ENCODE measurements at regions not wholly inside any gene's neighbourhood (a gene's known extent, or its start where the extent isn't known, plus 50 kb on each side); places are given as distances from the start of the nearest gene placed in this dataset.

DNA sequence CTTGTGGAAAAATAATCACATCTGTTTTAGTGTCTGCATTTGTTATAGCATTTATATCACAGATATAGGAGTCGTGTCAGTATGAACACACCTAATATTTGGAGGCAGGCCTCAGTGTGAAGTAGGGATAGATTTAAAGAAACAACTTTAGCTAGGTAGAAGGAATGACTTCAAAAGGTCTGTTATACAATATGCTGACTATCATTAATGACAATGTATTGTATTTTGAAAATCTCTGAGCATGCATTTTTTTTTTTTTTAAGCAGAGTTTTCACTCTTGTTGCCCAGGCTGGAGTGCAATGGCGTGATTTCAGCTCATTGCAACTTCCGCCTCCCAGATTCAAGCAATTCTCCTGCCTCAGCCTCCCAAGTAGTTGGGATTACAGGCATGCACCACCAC lies 248.3 kb downstream of the EN1 start:
- Histone ChIP-seq H3K27ac (no peak overlapping the region), H3K27me3 (no peaks in the 10 kb centered on the region), H4K20me1 (no peaks in the 10 kb centered on the region), H3K9ac (no peak overlapping the region), H3K36me3 (no peaks in the 10 kb centered on the region; a peak in 1 of 22 replicates), H3K4me2 (no peak overlapping the region), H3K4me1 (no peaks in the 10 kb centered on the region), H3K9me3 (replicated peaks in 1 of 11) (peaks cover 31 to 53% (median 36%) of the 10 kb centered on the region in 11 experiments), H3K4me3 (no peak overlapping the region)
- no peak for TF ChIP-seq Cebpa-rat (IDR thresholded peaks at IDR 0.05)

DNA sequence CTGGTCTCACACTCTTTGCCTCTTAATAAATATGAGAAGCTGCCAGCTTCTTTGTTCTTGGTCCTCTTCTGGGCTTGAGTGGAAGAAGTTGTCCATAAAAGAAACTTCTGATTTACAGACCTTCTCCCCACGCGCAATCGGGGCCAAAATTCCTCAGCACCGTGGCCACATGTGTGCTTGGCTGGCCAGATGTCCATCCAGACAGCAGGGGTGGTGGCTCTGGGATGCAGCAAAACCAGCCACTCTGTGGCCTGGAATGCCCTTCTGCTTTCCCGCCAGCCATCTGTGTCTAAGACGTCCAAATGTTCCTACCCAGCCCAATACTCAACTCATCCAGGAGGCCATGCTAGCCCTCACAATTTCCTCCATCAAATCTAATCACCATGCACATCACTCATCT lies 250.8 kb downstream of the EN1 start:
- H3K27me3 ChIP-seq = no peaks in the 10 kb centered on the region
- no peak overlapping the region for H3K4me2 ChIP-seq
- peaks cover 26 to 46% (median 32%) of the 10 kb centered on the region in 11 experiments for H3K9me3 ChIP-seq (replicated peaks in 1 of 11)
- H3K36me3 ChIP-seq = no peaks in the 10 kb centered on the region; a peak in 1 of 22 replicates
- no peak overlapping the region for H3K9ac ChIP-seq
- no peak overlapping the region for H3K27ac ChIP-seq
- H3K4me3 ChIP-seq = no peak overlapping the region
- peaks cover 0 to 3% (median 0%) of the 10 kb centered on the region in 10 experiments; a peak in 1 of 20 replicates for H3K4me1 ChIP-seq
- TF ChIP-seq Cebpa-rat (IDR thresholded peaks at IDR 0.05) = no peak
- no peaks in the 10 kb centered on the region for H4K20me1 ChIP-seq

DNA sequence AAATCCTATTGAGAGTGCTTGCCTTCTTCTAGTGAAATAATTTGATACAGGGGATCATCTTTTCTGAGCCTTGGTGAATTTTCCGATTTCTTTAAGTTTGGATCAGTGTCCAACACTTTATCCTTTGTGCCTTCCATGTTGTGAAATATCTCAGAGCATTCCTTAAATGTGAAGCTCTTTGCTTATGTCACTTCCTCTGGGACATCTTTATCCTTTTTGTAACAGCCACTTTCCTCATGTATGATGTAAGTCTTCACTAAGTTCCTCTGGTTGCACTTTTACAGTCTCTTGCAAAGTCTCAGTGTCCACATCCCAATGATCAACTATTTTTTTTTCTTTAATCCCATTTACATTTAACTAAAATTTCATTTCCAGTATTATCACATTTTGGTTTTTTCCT lies 254.2 kb downstream of the EN1 start:
- no peaks in the 10 kb centered on the region; a peak in 1 of 22 replicates for H3K36me3 ChIP-seq
- no peak overlapping the region for H3K9ac ChIP-seq
- peaks cover 0 to 3% (median 0%) of the 10 kb centered on the region in 10 experiments; a peak in 1 of 20 replicates for H3K4me1 ChIP-seq
- H3K4me2 ChIP-seq = no peak overlapping the region
- TF ChIP-seq Cebpa-rat (IDR thresholded peaks at IDR 0.05) = no peak
- no peak overlapping the region for H3K27ac ChIP-seq
- H4K20me1 ChIP-seq = no peaks in the 10 kb centered on the region
- no peaks in the 10 kb centered on the region for H3K27me3 ChIP-seq
- H3K4me3 ChIP-seq = no peak overlapping the region
- peaks cover 15 to 26% (median 20%) of the 10 kb centered on the region in 11 experiments for H3K9me3 ChIP-seq (replicated peaks in 1 of 11)

DNA sequence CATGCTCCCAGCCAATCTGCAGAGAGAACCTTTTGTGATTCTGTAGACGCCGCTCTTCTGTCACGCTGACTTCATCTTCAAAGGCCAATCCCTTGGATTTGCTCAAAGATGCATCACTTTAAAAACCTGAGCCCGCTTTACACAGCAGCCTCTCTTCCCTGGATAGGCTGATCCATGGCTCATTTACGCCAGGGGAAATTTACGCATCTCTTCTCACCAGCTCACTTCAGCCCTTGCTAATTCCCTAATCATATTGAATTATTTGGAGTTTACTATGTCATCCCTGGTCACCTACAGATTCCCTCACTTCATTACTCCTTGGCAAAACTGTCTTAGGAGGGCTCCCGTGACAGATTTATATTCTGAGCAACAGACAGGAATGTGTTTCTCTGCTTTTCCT lies 256.2 kb downstream of the EN1 start:
- no peak for TF ChIP-seq Cebpa-rat (IDR thresholded peaks at IDR 0.05)
- Histone ChIP-seq H3K27me3 (no peaks in the 10 kb centered on the region), H3K36me3 (no peaks in the 10 kb centered on the region), H3K27ac (no peak overlapping the region), H3K9me3 (replicated peaks in 1 of 11) (peaks cover 0 to 6% (median 0%) of the 10 kb centered on the region in 11 experiments; a peak in 5 of 22 replicates), H4K20me1 (no peaks in the 10 kb centered on the region), H3K4me3 (no peak overlapping the region), H3K4me2 (no peak overlapping the region), H3K4me1 (peaks cover 0 to 3% (median 0%) of the 10 kb centered on the region in 10 experiments; a peak in 1 of 20 replicates), H3K9ac (no peak overlapping the region)

DNA sequence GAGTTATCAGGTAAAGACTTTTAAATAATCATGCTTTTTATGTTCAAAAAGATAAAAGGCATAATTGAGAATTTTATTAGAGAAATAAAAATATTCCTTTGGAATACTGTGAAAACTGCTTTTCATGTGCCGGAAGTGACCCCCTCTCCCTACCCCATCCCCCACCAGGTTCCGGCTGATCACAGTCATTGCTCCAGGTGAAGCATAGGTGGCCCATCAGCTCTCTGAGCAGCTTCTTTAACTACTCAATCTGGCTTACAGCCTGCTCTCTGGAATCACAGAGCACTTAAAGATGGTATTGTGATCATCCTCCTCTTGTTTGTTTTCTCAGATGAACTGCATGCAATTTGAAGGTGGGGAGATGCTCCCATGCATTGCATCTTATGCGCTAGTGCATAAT lies 257.7 kb downstream of the EN1 start:
- Histone ChIP-seq H3K27me3 (no peaks in the 10 kb centered on the region), H3K9me3 (replicated peaks in 1 of 11) (0 out of 22 replicates have a peak, but pooled peaks cover 0 to 4% (median 0%) of the 10 kb centered on the region in 11 experiments), H3K27ac (no peak overlapping the region), H3K4me1 (peaks cover 0 to 3% (median 0%) of the 10 kb centered on the region in 10 experiments; a peak in 1 of 20 replicates), H4K20me1 (no peaks in the 10 kb centered on the region), H3K4me3 (no peak overlapping the region), H3K9ac (no peak overlapping the region), H3K36me3 (no peaks in the 10 kb centered on the region), H3K4me2 (no peak overlapping the region)
- no peak for TF ChIP-seq Cebpa-rat (IDR thresholded peaks at IDR 0.05)

DNA sequence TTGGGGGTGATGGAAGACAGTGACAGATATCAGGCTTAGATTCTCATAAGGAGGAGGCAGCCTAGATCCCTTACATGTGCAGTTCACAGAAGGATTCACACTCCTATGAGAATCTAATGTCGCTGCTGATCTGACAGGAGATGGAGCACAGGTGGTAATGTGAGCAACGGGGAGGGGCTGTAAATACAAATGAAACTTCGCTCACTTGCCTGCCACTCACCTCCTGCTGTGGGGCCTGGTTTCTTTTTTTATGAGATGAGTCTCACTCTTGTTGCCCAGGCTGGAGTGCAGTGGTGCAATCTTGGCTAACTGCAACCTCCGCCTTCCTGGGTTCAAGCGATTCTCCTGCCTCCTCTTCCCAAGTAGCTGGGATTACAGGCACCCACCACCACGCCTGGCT lies 258.6 kb downstream of the EN1 start:
- no peak overlapping the region for H3K27ac ChIP-seq
- H3K4me2 ChIP-seq = no peak overlapping the region
- H3K4me1 ChIP-seq = peaks cover 0 to 3% (median 0%) of the 10 kb centered on the region in 10 experiments; a peak in 1 of 20 replicates
- no peak for TF ChIP-seq Cebpa-rat (IDR thresholded peaks at IDR 0.05)
- no peak overlapping the region for H3K9ac ChIP-seq
- H3K4me3 ChIP-seq = no peak overlapping the region
- H3K9me3 ChIP-seq (replicated peaks in 1 of 11) = 0 out of 22 replicates have a peak, but pooled peaks cover 0 to 4% (median 0%) of the 10 kb centered on the region in 11 experiments
- no peaks in the 10 kb centered on the region for H3K27me3 ChIP-seq
- H3K36me3 ChIP-seq = no peaks in the 10 kb centered on the region
- no peaks in the 10 kb centered on the region for H4K20me1 ChIP-seq

DNA sequence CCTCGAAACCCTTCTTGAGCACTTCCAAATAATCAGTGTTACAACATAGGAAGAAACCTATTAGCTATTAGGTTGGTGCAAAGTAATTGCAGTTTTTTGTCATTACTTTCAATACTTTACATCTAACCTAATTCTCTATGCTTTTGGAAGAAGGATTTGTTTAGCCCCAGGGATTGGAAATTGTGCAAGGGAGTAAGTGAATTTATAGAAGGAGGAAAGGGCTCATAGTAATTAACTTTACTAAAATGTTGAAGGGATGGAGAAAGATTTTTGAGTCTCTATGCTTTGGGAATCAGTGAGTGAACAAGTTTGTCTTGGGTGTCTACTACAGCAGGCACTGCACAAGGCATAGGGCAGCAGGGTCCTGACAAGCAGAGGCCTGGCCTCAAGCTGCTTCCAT lies 261.1 kb downstream of the EN1 start:
- H3K27ac ChIP-seq = no peak overlapping the region
- no peak overlapping the region for H3K4me2 ChIP-seq
- H4K20me1 ChIP-seq = no peaks in the 10 kb centered on the region
- H3K4me1 ChIP-seq = peaks cover 0 to 13% (median 5%) of the 10 kb centered on the region in 10 experiments; a peak in 9 of 20 replicates
- no peaks in the 10 kb centered on the region for H3K36me3 ChIP-seq
- no peak overlapping the region for H3K4me3 ChIP-seq
- no peaks in the 10 kb centered on the region for H3K27me3 ChIP-seq
- no peak for TF ChIP-seq Cebpa-rat (IDR thresholded peaks at IDR 0.05)
- H3K9ac ChIP-seq = no peak overlapping the region
- 0 out of 22 replicates have a peak, but pooled peaks cover 0 to 4% (median 0%) of the 10 kb centered on the region in 11 experiments for H3K9me3 ChIP-seq (replicated peaks in 1 of 11)

DNA sequence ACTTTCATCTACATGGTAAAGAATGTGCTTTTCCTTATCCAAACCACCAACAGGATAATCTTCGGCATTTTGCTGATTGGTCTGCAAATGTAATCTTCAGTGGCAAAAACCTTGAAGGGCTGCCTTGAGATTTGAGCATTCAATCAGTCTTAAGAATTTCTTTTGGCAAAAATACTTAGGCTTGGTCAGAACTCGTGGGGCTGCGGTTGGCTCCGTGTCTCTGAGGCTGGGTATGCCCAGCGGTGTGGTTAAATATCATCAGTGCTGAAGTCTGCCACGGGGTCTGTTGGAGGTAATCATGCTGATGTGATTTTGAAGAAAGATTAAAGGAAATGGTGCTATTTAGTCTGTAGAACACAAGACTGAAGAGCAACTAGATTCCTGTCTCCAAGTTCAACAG lies 262.6 kb downstream of the EN1 start:
- peaks cover 0 to 13% (median 5%) of the 10 kb centered on the region in 10 experiments; a peak in 9 of 20 replicates for H3K4me1 ChIP-seq
- H3K36me3 ChIP-seq = no peaks in the 10 kb centered on the region
- no peak overlapping the region for H3K9ac ChIP-seq
- no peaks in the 10 kb centered on the region for H3K27me3 ChIP-seq
- 0 out of 22 replicates have a peak, but pooled peaks cover 0 to 4% (median 0%) of the 10 kb centered on the region in 11 experiments for H3K9me3 ChIP-seq (replicated peaks in 1 of 11)
- no peaks in the 10 kb centered on the region for H4K20me1 ChIP-seq
- H3K27ac ChIP-seq = no peak overlapping the region
- no peak overlapping the region for H3K4me2 ChIP-seq
- no peak for TF ChIP-seq Cebpa-rat (IDR thresholded peaks at IDR 0.05)
- H3K4me3 ChIP-seq = no peak overlapping the region

DNA sequence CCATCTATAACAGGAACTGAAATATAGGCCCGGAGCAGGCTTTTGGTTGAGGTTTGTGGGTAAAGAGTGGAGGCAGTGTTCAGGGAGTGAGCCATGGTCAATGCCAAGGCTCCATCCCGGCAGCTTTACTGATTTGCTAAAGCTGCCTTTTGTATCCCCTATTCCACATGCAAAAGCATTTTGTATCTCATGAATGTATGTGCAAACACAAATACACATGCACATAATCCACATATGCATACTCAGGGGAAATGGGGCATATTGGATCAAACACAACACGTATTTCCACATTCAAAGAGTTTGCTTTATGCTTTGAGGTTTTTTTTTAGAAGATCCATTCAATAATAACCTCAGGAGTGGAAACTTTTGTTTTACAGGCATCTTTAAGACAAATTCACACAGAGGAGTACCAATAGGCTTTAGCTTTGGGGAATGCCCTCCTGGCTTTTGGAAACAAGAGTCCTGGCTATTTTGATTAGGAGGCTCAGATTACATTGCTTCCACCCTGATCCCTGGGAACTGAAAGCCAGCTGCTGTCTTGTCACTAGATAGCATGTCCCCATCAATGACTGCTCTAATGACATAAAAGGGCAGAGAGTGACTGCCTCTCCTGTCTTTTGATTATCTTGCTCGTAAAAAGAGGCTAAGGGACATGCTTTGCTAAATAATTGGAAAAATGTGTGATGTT lies 263.2 kb downstream of the EN1 start:
- H3K9me3 ChIP-seq (replicated peaks in 1 of 11) = 0 out of 22 replicates have a peak, but pooled peaks cover 0 to 4% (median 0%) of the 10 kb centered on the region in 11 experiments
- H3K36me3 ChIP-seq = no peaks in the 10 kb centered on the region
- H3K4me3 ChIP-seq = no peak overlapping the region
- peaks cover 0 to 13% (median 5%) of the 10 kb centered on the region in 10 experiments; a peak in 9 of 20 replicates for H3K4me1 ChIP-seq
- H3K9ac ChIP-seq = no peak overlapping the region
- no peak overlapping the region for H3K4me2 ChIP-seq
- no peak for TF ChIP-seq Cebpa-rat (IDR thresholded peaks at IDR 0.05)
- no peaks in the 10 kb centered on the region for H4K20me1 ChIP-seq
- H3K27ac ChIP-seq = no peak overlapping the region
- no peaks in the 10 kb centered on the region for H3K27me3 ChIP-seq
